DND-41 (cell line): ENCODE measurements at regions not wholly inside any gene's neighbourhood (a gene's known extent, or its start where the extent isn't known, plus 50 kb on each side); places are given as distances from the start of the nearest gene placed in this dataset.

Experiments
- EZH2 ChIP-seq: IDR thresholded peaks from 3 replicates; pipeline ENCODE4 v1.6.1; 2012; ENCODE audit warnings: borderline replicate concordance, low read depth, mild to moderate bottlenecking, moderate library complexity, low read length, inconsistent platforms; ENCODE audit not compliant: severe bottlenecking
- TF ChIP-seq, protein P1 (sequence below): IDR thresholded peaks from 2 replicates; pipeline ENCODE4 v1.5.1; 2012; ENCODE audit warnings: borderline replicate concordance, low read length, moderate library complexity, mild to moderate bottlenecking; ENCODE audit not compliant: poor library complexity, severe bottlenecking; ENCODE audit errors: extremely low read depth

DNA sequence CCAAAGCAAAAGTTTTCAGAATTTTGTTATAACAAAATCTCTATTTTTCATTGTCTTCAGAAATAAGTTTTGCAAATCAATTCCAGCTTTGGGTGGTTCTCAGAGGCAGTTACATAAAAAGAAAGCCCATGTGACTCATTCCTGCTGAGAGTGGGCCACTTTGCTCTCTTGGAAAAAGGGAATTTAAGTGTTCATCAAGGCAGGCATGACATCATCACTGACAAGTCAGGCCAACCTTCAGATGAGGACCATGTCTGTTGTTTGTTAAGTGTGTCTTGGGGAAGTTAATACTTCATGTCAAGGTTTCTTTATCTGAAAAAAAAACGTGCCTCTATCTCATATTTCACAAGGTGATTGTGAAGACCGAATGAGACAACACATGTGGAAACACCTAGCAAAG is 519.8 kb upstream of the TMPO start:
- TF ChIP-seq, protein P1, sequence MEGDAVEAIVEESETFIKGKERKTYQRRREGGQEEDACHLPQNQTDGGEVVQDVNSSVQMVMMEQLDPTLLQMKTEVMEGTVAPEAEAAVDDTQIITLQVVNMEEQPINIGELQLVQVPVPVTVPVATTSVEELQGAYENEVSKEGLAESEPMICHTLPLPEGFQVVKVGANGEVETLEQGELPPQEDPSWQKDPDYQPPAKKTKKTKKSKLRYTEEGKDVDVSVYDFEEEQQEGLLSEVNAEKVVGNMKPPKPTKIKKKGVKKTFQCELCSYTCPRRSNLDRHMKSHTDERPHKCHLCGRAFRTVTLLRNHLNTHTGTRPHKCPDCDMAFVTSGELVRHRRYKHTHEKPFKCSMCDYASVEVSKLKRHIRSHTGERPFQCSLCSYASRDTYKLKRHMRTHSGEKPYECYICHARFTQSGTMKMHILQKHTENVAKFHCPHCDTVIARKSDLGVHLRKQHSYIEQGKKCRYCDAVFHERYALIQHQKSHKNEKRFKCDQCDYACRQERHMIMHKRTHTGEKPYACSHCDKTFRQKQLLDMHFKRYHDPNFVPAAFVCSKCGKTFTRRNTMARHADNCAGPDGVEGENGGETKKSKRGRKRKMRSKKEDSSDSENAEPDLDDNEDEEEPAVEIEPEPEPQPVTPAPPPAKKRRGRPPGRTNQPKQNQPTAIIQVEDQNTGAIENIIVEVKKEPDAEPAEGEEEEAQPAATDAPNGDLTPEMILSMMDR = no peak
- no peak for TF ChIP-seq EZH2
